Kidney (tissue), 13 donors: ENCODE measurements at regions not wholly inside any gene's neighbourhood (a gene's known extent, or its start where the extent isn't known, plus 50 kb on each side); places are given as distances from the start of the nearest gene placed in this dataset.

Source experiments
- DNase-seq, 5 donors: peaks; one replicate each; pipeline ENCODE4 v3.0.0-alpha.2; 2013 to 2020
- FAIRE-seq: peaks from 2 replicates; lab custom pipeline; 2012; peaks lifted over from hg19 to GRCh38; lab: Jason Lieb, UNC
- H3K27ac ChIP-seq, 2 donors: one replicate each; pipeline ENCODE4 v1.7.0; 2013; ENCODE audit warnings: low read depth in 2 of 2, low read length in 2 of 2, inconsistent platforms in 1 of 2
- H3K27me3 ChIP-seq: one replicate; pipeline ENCODE4 v1.7.1; 2013; ENCODE audit warnings: low read length, inconsistent platforms; ENCODE audit not compliant: control insufficient read depth, insufficient read depth
- H3K36me3 ChIP-seq, 3 donors: one replicate each; pipeline versions ENCODE4 v1.7.0 to v1.7.1; 2013; ENCODE audit warnings: low read length in 3 of 3, control low read depth in 1 of 3, inconsistent platforms in 1 of 3; ENCODE audit not compliant: insufficient read depth in 3 of 3, control insufficient read depth in 2 of 3
- H3K4me1 ChIP-seq, 3 donors: one replicate each; pipeline versions ENCODE4 v1.7.0 to v1.7.1; 2013; ENCODE audit warnings: low read length in 3 of 3, inconsistent platforms in 1 of 3, low read depth in 1 of 3; ENCODE audit not compliant: control insufficient read depth in 2 of 3, insufficient read depth in 2 of 3
- H3K4me3 ChIP-seq, 3 donors: one replicate each; pipeline versions ENCODE4 v1.7.0 to v1.8.1; 2013; ENCODE audit warnings: low read length in 3 of 3, control low read depth in 1 of 3, inconsistent platforms in 1 of 3
- H3K9ac ChIP-seq, 3 donors: one replicate each; pipeline versions ENCODE4 v1.7.0 to v1.7.1; 2013; ENCODE audit warnings: low read length in 3 of 3, control low read depth in 1 of 3, inconsistent platforms in 1 of 3
- H3K9me3 ChIP-seq, 3 donors: one replicate each; pipeline versions ENCODE4 v1.7.0 to v1.7.1; 2013; ENCODE audit warnings: low read length in 3 of 3, control low read depth in 1 of 3, inconsistent platforms in 1 of 3; ENCODE audit not compliant: control insufficient read depth in 2 of 3, insufficient read depth in 1 of 3
- CTCF ChIP-seq: IDR thresholded peaks from 3 replicates; pipeline ENCODE4 v1.5.1; 2012; ENCODE audit warnings: mild to moderate bottlenecking, moderate library complexity, borderline replicate concordance; ENCODE audit not compliant: insufficient read depth; ENCODE audit errors: extremely low read depth
- intact Hi-C: fragments of 100-400 bp; cut with DNase I; formaldehyde crosslinking; loops from one replicate; pipeline ENCODE4 v1.11.1; 2022
- donor health status: control.
- donor health status: control.
- donor health status: control.
- donor health status: control.
- donor health status: control.
- donor health status: DM: yes; HTN: yes; CAD: no.
- donor health status: Normal renal cell carcinoma (clear cell type).

DNA sequence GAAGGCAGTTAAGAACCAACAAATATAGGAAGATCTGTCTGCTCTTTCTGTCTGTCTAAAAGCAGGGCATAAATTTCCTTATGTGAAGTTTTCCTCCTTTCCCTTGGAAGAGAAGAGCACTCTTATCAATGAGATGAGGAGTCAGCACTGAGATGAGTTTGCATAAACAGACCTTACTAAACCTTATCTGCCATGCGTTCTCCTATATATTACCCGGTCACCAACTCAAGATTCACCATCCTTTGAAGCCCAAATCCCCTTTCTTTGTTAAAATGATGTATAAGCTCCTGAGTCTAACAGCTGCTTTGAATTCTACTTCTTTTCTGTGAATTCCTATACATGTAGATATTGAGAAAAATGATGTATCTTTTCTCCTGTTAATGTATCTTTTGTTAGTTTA, 65.5 kb upstream of the FHL2 start:
- Histone ChIP-seq H3K27ac (no peak overlapping the region), H3K4me1 (peaks cover 0 to 2% (median 0%) of the 10 kb centered on the region in 3 donors), H3K4me3 (no peak overlapping the region), H3K27me3 (no peaks in the 10 kb centered on the region), H3K36me3 (no peaks in the 10 kb centered on the region), H3K9me3 (no peaks in the 10 kb centered on the region), H3K9ac (no peak overlapping the region)
- FAIRE-seq (no peak), DNase-seq (no peak)
- no peak for TF ChIP-seq CTCF
- intact Hi-C loops, result no loop called here

DNA sequence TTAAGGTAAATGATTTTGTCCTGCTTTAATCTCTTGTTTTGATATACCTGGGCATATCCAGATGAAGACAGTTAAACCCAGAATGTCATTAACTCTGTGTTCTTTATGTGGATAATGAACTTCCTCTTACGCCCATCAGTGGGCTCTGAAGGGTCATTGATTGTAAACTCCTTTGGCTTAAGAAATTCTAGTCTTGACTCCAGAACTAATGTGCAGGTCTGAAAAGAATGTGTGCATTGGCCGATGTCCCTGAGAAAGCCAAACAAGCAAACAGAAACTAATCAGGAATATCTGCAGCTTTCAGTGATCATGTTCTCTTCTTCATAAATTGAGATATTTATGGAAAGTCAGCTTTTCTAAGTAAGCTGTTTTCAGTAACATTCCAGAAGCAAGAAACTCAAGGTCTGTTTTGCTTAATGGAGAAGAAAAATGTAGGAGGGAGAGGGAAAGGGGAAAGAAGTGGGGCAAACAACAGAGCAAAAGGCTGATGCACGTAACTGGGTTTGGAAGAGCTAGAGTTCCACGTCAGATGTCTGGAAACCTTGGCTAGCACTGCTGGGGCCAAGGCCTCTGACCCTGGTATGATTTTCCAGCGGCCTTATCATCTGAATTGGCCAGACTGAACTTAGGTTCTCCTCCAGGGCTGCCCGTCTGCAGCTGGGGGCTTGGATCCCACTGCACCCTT, 61.3 kb upstream of the FHL2 start:
- no peak for TF ChIP-seq CTCF
- DNase-seq (no peak), FAIRE-seq (no peak)
- Histone ChIP-seq H3K27me3 (no peaks in the 10 kb centered on the region), H3K9ac (no peak overlapping the region), H3K36me3 (no peaks in the 10 kb centered on the region), H3K27ac (no peak overlapping the region), H3K4me1 (peaks cover 0 to 2% (median 0%) of the 10 kb centered on the region in 3 donors), H3K9me3 (no peaks in the 10 kb centered on the region), H3K4me3 (no peak overlapping the region)
- intact Hi-C loops, result no loop called here

GRCh38 chr2:105458076-105458475, 59.2 kb upstream of the FHL2 start:
- DNase-seq, result no peak
- Histone ChIP-seq H3K36me3 (no peaks in the 10 kb centered on the region), H3K27ac (no peak overlapping the region), H3K4me3 (no peak overlapping the region), H3K9me3 (no peaks in the 10 kb centered on the region), H3K27me3 (no peaks in the 10 kb centered on the region), H3K4me1 (peaks cover 0 to 8% (median 4%) of the 10 kb centered on the region in 3 donors), H3K9ac (no peak overlapping the region)
- FAIRE-seq, result no peak
- intact Hi-C loops, result no loop called here
- no peak for TF ChIP-seq CTCF
